ENCODE measurements at regions not wholly inside any gene's neighbourhood (a gene's known extent, or its start where the extent isn't known, plus 50 kb on each side); places are given as distances from the start of the nearest gene placed in this dataset.

- DNase-seq (ENCODE audit: low read depth in 4 of 6, low spot score in 6 of 6) = peak in 1 of 6 donors; percentile 46
- no peaks in the 10 kb centered on the region for H3K27me3 ChIP-seq (ENCODE audit: control insufficient read depth, insufficient read depth, low read length)
- H3K36me3 ChIP-seq (ENCODE audit: control insufficient read depth, insufficient read depth, low read length) = no peaks in the 10 kb centered on the region
- H3K4me1 ChIP-seq (ENCODE audit: control insufficient read depth, insufficient read depth, low read length) = no peaks in the 10 kb centered on the region
- no peak overlapping the region for H3K4me3 ChIP-seq (ENCODE audit: low read depth, low read length)
- WGBS (ENCODE audit: insufficient coverage) = no CpG with 5 or more reads among the region's 1 CpG
- H3K27ac ChIP-seq (ENCODE audit: low read depth, low read length) = no peak overlapping the region
- no peaks in the 10 kb centered on the region for H3K9me3 ChIP-seq (ENCODE audit: control insufficient read depth, insufficient read depth, low read length)
Observed at GRCh38 chr9:25260046-25260445, 418.2 kb downstream of the TUSC1 start.

- no peaks in the 10 kb centered on the region for H3K9me3 ChIP-seq (ENCODE audit: control insufficient read depth, insufficient read depth, low read length)
- no peak overlapping the region for H3K27ac ChIP-seq (ENCODE audit: low read depth, low read length)
- WGBS (ENCODE audit: insufficient coverage) = 94% methylated on average over 5 of the region's 5 CpGs
- DNase-seq (ENCODE audit: low read depth in 4 of 6, low spot score in 6 of 6) = no peak
- H3K36me3 ChIP-seq (ENCODE audit: control insufficient read depth, insufficient read depth, low read length) = no peaks in the 10 kb centered on the region
- H3K27me3 ChIP-seq (ENCODE audit: control insufficient read depth, insufficient read depth, low read length) = no peaks in the 10 kb centered on the region
- no peaks in the 10 kb centered on the region for H3K4me1 ChIP-seq (ENCODE audit: control insufficient read depth, insufficient read depth, low read length)
- no peak overlapping the region for H3K4me3 ChIP-seq (ENCODE audit: low read depth, low read length)
Observed at GRCh38 chr9:25255216-25255615, 423.0 kb downstream of the TUSC1 start.

GRCh38 chr9:25254051-25254450 is 424.2 kb downstream of the TUSC1 start:
- peak in 4 of 6 donors; percentile 9 to 97 (median 34) for DNase-seq (ENCODE audit: low read depth in 4 of 6, low spot score in 6 of 6)
- no peaks in the 10 kb centered on the region for H3K27me3 ChIP-seq (ENCODE audit: control insufficient read depth, insufficient read depth, low read length)
- no peaks in the 10 kb centered on the region for H3K36me3 ChIP-seq (ENCODE audit: control insufficient read depth, insufficient read depth, low read length)
- no peak overlapping the region for H3K4me3 ChIP-seq (ENCODE audit: low read depth, low read length)
- no peak overlapping the region for H3K27ac ChIP-seq (ENCODE audit: low read depth, low read length)
- 20% methylated on average over 1 of the region's 2 CpGs for WGBS (ENCODE audit: insufficient coverage)
- no peaks in the 10 kb centered on the region for H3K4me1 ChIP-seq (ENCODE audit: control insufficient read depth, insufficient read depth, low read length)
- no peaks in the 10 kb centered on the region for H3K9me3 ChIP-seq (ENCODE audit: control insufficient read depth, insufficient read depth, low read length)

- Histone ChIP-seq H3K27me3 (ENCODE audit: control insufficient read depth, insufficient read depth, low read length) (no peaks in the 10 kb centered on the region), H3K4me3 (ENCODE audit: low read depth, low read length) (no peak overlapping the region), H3K9me3 (ENCODE audit: control insufficient read depth, insufficient read depth, low read length) (no peaks in the 10 kb centered on the region), H3K27ac (ENCODE audit: low read depth, low read length) (no peak overlapping the region), H3K36me3 (ENCODE audit: control insufficient read depth, insufficient read depth, low read length) (no peaks in the 10 kb centered on the region), H3K4me1 (ENCODE audit: control insufficient read depth, insufficient read depth, low read length) (no peaks in the 10 kb centered on the region)
- no CpG with 5 or more reads among the region's 3 CpGs for WGBS (ENCODE audit: insufficient coverage)
- DNase-seq (ENCODE audit: low read depth in 4 of 6, low spot score in 6 of 6) = peak in 2 of 6 donors; percentile 28 to 47
Observed at GRCh38 chr9:25241421-25241820, 436.8 kb downstream of the TUSC1 start.

- no peak for DNase-seq (ENCODE audit: low read depth in 4 of 6, low spot score in 6 of 6)
- Histone ChIP-seq H3K4me1 (ENCODE audit: control insufficient read depth, insufficient read depth, low read length) (no peaks in the 10 kb centered on the region), H3K36me3 (ENCODE audit: control insufficient read depth, insufficient read depth, low read length) (no peaks in the 10 kb centered on the region), H3K27me3 (ENCODE audit: control insufficient read depth, insufficient read depth, low read length) (no peaks in the 10 kb centered on the region), H3K9me3 (ENCODE audit: control insufficient read depth, insufficient read depth, low read length) (no peaks in the 10 kb centered on the region), H3K4me3 (ENCODE audit: low read depth, low read length) (no peak overlapping the region), H3K27ac (ENCODE audit: low read depth, low read length) (no peak overlapping the region)
- WGBS (ENCODE audit: insufficient coverage) = 97% methylated on average over 3 of the region's 8 CpGs
Observed at GRCh38 chr9:25226901-25227686, 451.1 kb downstream of the TUSC1 start.

GRCh38 chr9:25225938-25226760 is 452.1 kb downstream of the TUSC1 start:
- Histone ChIP-seq H3K4me1 (ENCODE audit: control insufficient read depth, insufficient read depth, low read length) (no peaks in the 10 kb centered on the region), H3K9me3 (ENCODE audit: control insufficient read depth, insufficient read depth, low read length) (no peaks in the 10 kb centered on the region), H3K36me3 (ENCODE audit: control insufficient read depth, insufficient read depth, low read length) (no peaks in the 10 kb centered on the region), H3K4me3 (ENCODE audit: low read depth, low read length) (no peak overlapping the region), H3K27ac (ENCODE audit: low read depth, low read length) (no peak overlapping the region), H3K27me3 (ENCODE audit: control insufficient read depth, insufficient read depth, low read length) (no peaks in the 10 kb centered on the region)
- 89% methylated on average over 18 of the region's 20 CpGs for WGBS (ENCODE audit: insufficient coverage)
- no peak for DNase-seq (ENCODE audit: low read depth in 4 of 6, low spot score in 6 of 6)

GRCh38 chr9:25224996-25225395 is 453.2 kb downstream of the TUSC1 start:
- 80% methylated on average over 2 of the region's 2 CpGs for WGBS (ENCODE audit: insufficient coverage)
- H3K4me1 ChIP-seq (ENCODE audit: control insufficient read depth, insufficient read depth, low read length) = no peaks in the 10 kb centered on the region
- peak in 2 of 6 donors; percentile 11 to 37 for DNase-seq (ENCODE audit: low read depth in 4 of 6, low spot score in 6 of 6)
- H3K9me3 ChIP-seq (ENCODE audit: control insufficient read depth, insufficient read depth, low read length) = no peaks in the 10 kb centered on the region
- no peaks in the 10 kb centered on the region for H3K27me3 ChIP-seq (ENCODE audit: control insufficient read depth, insufficient read depth, low read length)
- no peak overlapping the region for H3K27ac ChIP-seq (ENCODE audit: low read depth, low read length)
- H3K4me3 ChIP-seq (ENCODE audit: low read depth, low read length) = no peak overlapping the region
- no peaks in the 10 kb centered on the region for H3K36me3 ChIP-seq (ENCODE audit: control insufficient read depth, insufficient read depth, low read length)

GRCh38 chr9:25224309-25224708 is 453.9 kb downstream of the TUSC1 start:
- no peaks in the 10 kb centered on the region for H3K36me3 ChIP-seq (ENCODE audit: control insufficient read depth, insufficient read depth, low read length)
- H3K27me3 ChIP-seq (ENCODE audit: control insufficient read depth, insufficient read depth, low read length) = no peaks in the 10 kb centered on the region
- DNase-seq (ENCODE audit: low read depth in 4 of 6, low spot score in 6 of 6) = no peak
- no CpG with 5 or more reads among the region's 2 CpGs for WGBS (ENCODE audit: insufficient coverage)
- H3K4me1 ChIP-seq (ENCODE audit: control insufficient read depth, insufficient read depth, low read length) = no peaks in the 10 kb centered on the region
- H3K4me3 ChIP-seq (ENCODE audit: low read depth, low read length) = no peak overlapping the region
- H3K9me3 ChIP-seq (ENCODE audit: control insufficient read depth, insufficient read depth, low read length) = no peaks in the 10 kb centered on the region
- no peak overlapping the region for H3K27ac ChIP-seq (ENCODE audit: low read depth, low read length)

GRCh38 chr9:25212361-25212760 is 465.9 kb downstream of the TUSC1 start:
- no peaks in the 10 kb centered on the region for H3K4me1 ChIP-seq (ENCODE audit: control insufficient read depth, insufficient read depth, low read length)
- H3K9me3 ChIP-seq (ENCODE audit: control insufficient read depth, insufficient read depth, low read length) = no peaks in the 10 kb centered on the region
- H3K36me3 ChIP-seq (ENCODE audit: control insufficient read depth, insufficient read depth, low read length) = no peaks in the 10 kb centered on the region
- H3K27ac ChIP-seq (ENCODE audit: low read depth, low read length) = no peak overlapping the region
- DNase-seq (ENCODE audit: low read depth in 4 of 6, low spot score in 6 of 6) = peak in 2 of 6 donors; percentile 7 to 14
- no peak overlapping the region for H3K4me3 ChIP-seq (ENCODE audit: low read depth, low read length)
- WGBS (ENCODE audit: insufficient coverage) = 37% methylated on average over 3 of the region's 5 CpGs
- H3K27me3 ChIP-seq (ENCODE audit: control insufficient read depth, insufficient read depth, low read length) = no peaks in the 10 kb centered on the region
